A549 (cell line): ENCODE measurements at regions not wholly inside any gene's neighbourhood (a gene's known extent, or its start where the extent isn't known, plus 50 kb on each side); places are given as distances from the start of the nearest gene placed in this dataset.

Experiments
- MYC ChIP-seq: IDR thresholded peaks from 2 replicates; pipeline ENCODE4 v1.6.1; 2012; ENCODE audit warnings: mild to moderate bottlenecking, inconsistent platforms, low read length, improper control_type of control experiment, borderline replicate concordance
- POLR2AphosphoS2 ChIP-seq: conservative IDR thresholded peaks from 2 replicates; pipeline ENCODE4 v1.6.1; 2012; ENCODE audit warnings: low read length, improper control_type of control experiment, inconsistent platforms
- ZFP36 ChIP-seq: fragments of 450-650 bp; IDR thresholded peaks from 2 replicates; pipeline ENCODE4 v1.6.1; 2014; ENCODE audit warnings: borderline replicate concordance; ENCODE audit not compliant: partially characterized antibody

DNA sequence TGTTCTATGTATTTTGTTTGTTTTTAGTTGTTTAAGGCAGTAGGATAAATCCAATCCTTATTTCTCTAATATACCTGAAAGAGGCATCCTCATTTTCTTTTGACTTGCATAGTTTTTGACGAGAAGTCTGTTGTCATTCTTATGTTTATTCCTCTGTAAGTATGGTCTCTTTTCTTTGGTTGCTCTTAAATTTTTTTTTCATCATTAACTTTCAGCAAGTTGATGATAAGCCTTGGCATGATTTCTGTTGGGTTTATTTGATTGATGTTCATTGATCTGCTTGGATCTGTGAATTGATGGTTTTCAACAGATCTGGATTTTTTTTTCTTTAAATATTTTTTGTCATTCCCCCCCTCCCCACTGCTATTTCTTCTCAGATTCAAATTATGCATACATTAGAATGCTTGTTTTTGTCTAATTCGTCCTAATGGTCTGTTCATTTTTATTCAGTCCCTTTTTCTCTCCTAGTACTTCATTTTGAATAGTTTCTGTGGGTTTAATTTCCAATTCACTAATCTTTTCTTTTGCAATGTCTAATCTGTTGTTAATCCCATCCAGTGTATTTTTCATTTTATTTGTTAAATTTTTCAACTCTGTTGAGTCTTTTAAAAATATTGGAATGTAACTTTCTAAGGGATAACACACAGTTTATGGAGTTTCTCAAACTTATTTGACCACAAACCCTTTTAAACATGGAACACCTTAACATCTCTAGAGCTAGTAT is 495.9 kb downstream of the CSNK1G3 start:
- TF ChIP-seq ZFP36 = no peak
- TF ChIP-seq POLR2AphosphoS2 = no peak
- TF ChIP-seq MYC = no peak
